ENCODE measurements at regions not wholly inside any gene's neighbourhood (a gene's known extent, or its start where the extent isn't known, plus 50 kb on each side); places are given as distances from the start of the nearest gene placed in this dataset.

GRCh38 chr4:77344784-77345183 lies 187.8 kb downstream of the CCNG2 start:
- intact Hi-C loops (cut with micrococcal nuclease) = no loop called here
- no peak for TF ChIP-seq EZH2 (IDR thresholded peaks at IDR 0.05; ENCODE audit: borderline replicate concordance, low read depth, low read length, severe bottlenecking)
- TF ChIP-seq MYC (IDR thresholded peaks at IDR 0.05; ENCODE audit: low read depth, low read length) = no peak
- TF ChIP-seq JUN (IDR thresholded peaks at IDR 0.05; ENCODE audit: borderline replicate concordance, insufficient read depth, insufficient read length, low read depth) = no peak
- TF ChIP-seq POLR2A (IDR thresholded peaks at IDR 0.05; ENCODE audit: low read depth, low read length) = no peak
- no peak for TF ChIP-seq MAX (IDR thresholded peaks at IDR 0.05; ENCODE audit: insufficient read depth, insufficient read length)
- no peak for TF ChIP-seq POLR2AphosphoS5 (IDR thresholded peaks at IDR 0.05; ENCODE audit: insufficient read depth, low read depth, low read length)
- TF ChIP-seq FOS (IDR thresholded peaks at IDR 0.05; ENCODE audit: borderline replicate concordance, insufficient read depth, low read length) = no peak
- TF ChIP-seq GATA2 (IDR thresholded peaks at IDR 0.05; ENCODE audit: insufficient read depth, insufficient read length, low read depth, low read length) = no peak
- TF ChIP-seq, protein P1, sequence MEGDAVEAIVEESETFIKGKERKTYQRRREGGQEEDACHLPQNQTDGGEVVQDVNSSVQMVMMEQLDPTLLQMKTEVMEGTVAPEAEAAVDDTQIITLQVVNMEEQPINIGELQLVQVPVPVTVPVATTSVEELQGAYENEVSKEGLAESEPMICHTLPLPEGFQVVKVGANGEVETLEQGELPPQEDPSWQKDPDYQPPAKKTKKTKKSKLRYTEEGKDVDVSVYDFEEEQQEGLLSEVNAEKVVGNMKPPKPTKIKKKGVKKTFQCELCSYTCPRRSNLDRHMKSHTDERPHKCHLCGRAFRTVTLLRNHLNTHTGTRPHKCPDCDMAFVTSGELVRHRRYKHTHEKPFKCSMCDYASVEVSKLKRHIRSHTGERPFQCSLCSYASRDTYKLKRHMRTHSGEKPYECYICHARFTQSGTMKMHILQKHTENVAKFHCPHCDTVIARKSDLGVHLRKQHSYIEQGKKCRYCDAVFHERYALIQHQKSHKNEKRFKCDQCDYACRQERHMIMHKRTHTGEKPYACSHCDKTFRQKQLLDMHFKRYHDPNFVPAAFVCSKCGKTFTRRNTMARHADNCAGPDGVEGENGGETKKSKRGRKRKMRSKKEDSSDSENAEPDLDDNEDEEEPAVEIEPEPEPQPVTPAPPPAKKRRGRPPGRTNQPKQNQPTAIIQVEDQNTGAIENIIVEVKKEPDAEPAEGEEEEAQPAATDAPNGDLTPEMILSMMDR (IDR thresholded peaks at IDR 0.05; ENCODE audit: extremely low read depth in 1 of 2, insufficient read depth in 1 of 2, low read depth in 1 of 2, low read length in 2 of 2) = no peak
- Histone ChIP-seq H2AFZ (ENCODE audit: low read depth, low read length) (no peak overlapping the region), H4K20me1 (replicated peaks; ENCODE audit: control insufficient read depth, extremely low read depth, insufficient read depth, low read length) (no peaks in the 10 kb centered on the region), H3K36me3 (ENCODE audit: control insufficient read depth in 2 of 2, extremely low read depth in 1 of 2, insufficient read depth in 2 of 2, low read length in 2 of 2) (no peaks in the 10 kb centered on the region), H3K79me2 (ENCODE audit: control insufficient read depth, insufficient read depth, low read length) (no peaks in the 10 kb centered on the region), H3K9ac (replicated peaks; ENCODE audit: extremely low read depth, insufficient read depth, low read length) (no peak overlapping the region), H3K27ac (ENCODE audit: insufficient read depth, low read depth, low read length) (no peak overlapping the region), H3K4me2 (ENCODE audit: insufficient read depth, low read length) (no peak overlapping the region), H3K4me1 (ENCODE audit: control insufficient read depth, extremely low read depth, insufficient read depth, low read length) (no peaks in the 10 kb centered on the region), H3K9me1 (replicated peaks; ENCODE audit: control insufficient read depth, extremely low read depth, insufficient read depth, low read length) (no peaks in the 10 kb centered on the region), H3K9me3 (replicated peaks; ENCODE audit: control insufficient read depth, insufficient read depth, low read length) (no peaks in the 10 kb centered on the region), H3K27me3 (ENCODE audit: control insufficient read depth in 2 of 2, insufficient read depth in 2 of 2, low read length in 2 of 2) (no peaks in the 10 kb centered on the region), H3K4me3 (replicated peaks in 1 of 3; ENCODE audit: insufficient read depth in 1 of 3, low read depth in 1 of 3, low read length in 3 of 3) (no peak overlapping the region)
- CTCF ChIA-PET = interaction anchor here (0.8 to 1.0 kb wide), 2 partner anchors 8 to 13 kb away, joined by 3 to 4 read pairs; no protein-coding TSS in a partner anchor
- FAIRE-seq (no peak), DNase-seq (ENCODE audit: low read depth, low spot score) (no peak)
- no TSS peak for BruUV-seq (replicated peaks)
- POLR2A ChIA-PET = no interaction called here
- dilution Hi-C loops (cut with MboI; ENCODE audit: extremely low pct_ligation_motif_present, low sequenced_read_pairs) = no loop called here

Measured in endothelial cell of umbilical vein (primary cell).